GM18909 (cell line): ENCODE measurements at regions not wholly inside any gene's neighbourhood (a gene's known extent, or its start where the extent isn't known, plus 50 kb on each side); places are given as distances from the start of the nearest gene placed in this dataset.
"Not testable (repeated sequence)": the region's sequence is repeated elsewhere in the genome, so short reads cannot be mapped to it uniquely, and the experiment has no call there.

Experiments
- ATAC-seq: cut with Tn5 transposase; IDR thresholded peaks from one replicate; pipeline ENCODE4 v1.9.1; 2021; ENCODE audit warnings: mild to moderate bottlenecking; ENCODE audit not compliant: unreplicated experiment, poor library complexity

- ATAC-seq = no peak
These were observed 107.6 kb downstream of the KCNJ2 start for GRCh38 chr17:70276906-70277305.

- no peak for ATAC-seq
These were observed 109.6 kb downstream of the KCNJ2 start for GRCh38 chr17:70278844-70279462.

GRCh38 chr17:70286391-70286790 lies 117.1 kb downstream of the KCNJ2 start:
- no peak for ATAC-seq

DNA sequence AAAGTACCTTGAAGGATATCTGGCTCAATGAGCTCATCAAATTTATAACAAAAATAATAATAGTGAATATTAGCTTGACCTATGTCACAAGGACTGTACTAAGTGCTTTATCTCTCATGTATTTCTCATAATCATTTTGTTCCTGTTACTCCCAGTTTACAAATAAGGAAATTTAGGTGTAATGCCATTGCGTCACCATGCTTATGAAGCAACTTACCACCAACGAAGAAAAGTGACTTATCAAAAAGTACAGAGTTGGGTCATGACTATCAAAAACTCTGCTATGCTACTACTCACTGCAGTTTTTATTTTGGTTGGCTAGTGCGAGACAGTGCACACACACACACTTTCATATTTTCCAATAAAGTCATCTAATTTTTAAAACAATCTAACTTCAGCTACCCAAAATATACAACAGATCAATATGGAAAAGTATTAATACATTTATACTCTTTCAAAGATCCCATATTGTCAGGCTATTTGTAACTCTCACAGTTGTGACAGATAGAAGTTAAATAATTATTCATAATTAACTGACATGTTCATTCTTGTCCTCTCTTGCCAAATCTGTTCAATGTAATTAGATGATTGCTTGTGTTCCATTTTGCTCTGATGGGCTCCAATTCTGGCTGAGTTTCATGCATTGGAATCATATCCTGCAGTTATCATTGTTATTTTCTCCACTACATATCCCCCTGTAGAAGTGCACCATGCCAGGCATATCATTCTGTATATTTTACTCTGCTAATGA lies 119.4 kb downstream of the KCNJ2 start:
- no peak for ATAC-seq

GRCh38 chr17:70290770-70291169 lies 121.4 kb downstream of the KCNJ2 start:
- no peak for ATAC-seq

DNA sequence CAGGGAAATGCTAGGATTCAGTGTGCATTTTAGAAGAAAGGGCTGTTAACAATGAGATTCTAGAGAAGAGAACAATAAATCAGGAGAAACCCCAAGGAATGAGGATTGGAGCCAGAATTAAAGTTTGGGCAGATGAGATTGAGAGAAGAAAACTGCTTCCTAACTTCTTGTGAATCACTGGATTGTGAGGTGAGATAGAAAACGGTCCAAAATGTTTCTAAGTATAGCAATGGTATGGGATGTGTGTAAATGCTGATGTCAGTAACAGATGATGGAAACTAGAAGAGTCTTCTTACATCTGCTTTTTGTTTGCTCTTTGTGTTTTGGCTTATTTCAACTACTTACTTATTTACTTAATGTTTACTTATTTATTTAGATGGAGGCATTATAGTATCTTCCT lies 123.0 kb downstream of the KCNJ2 start:
- ATAC-seq = no peak

DNA sequence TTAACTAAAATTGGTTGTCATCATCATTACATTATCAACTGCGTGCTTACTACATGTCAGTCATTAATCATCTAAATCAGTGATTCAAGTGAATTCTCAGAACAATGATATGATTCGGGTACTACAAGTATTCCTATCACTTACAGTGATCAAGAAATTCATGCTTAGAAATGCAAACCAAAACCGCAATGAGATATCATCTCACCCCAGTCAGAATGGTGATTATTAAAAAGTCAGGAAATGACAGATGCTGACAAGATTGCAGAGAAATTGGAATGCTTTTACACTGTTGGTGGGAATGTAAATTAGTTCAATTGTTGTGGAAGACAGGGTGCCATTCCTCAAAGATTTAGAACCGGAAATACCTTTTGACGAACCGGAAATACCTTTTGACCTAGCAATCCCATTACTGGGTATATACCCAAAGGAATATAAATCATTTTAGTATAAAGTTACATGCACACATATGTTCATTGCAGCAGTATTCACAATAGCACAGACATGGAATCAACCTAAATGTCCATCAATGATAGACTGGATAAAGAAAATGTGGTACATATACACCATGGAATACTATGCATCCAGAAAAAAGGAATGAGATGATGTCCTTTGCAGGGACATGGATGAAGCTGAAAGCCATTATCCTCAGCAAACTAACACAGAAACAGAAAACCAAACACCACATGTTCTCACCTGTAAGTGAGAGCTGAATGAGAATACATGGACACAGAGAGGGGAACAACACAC lies 124.4 kb downstream of the KCNJ2 start:
- ATAC-seq = not testable (repeated sequence)

- ATAC-seq = no peak
These were observed 126.0 kb downstream of the KCNJ2 start for GRCh38 chr17:70295329-70295728.

DNA sequence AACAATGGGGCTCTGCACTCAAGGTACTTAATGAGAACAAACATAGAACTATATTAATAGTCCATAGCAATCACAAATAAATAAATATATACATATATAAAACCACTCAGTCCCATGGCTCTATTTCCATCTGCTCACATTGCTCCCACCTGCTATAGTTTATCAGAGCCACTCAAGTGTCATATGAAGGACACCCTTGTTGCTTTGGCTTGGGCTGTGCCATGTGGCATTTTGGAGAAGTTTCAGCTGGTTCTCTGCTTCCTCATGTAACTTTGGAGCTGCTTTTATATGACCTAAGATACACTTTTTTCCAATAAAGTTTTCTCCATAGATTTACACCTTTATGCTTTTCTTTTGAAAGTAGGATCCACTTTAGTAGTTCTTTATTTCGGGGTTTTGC lies 126.4 kb downstream of the KCNJ2 start:
- ATAC-seq = no peak

GRCh38 chr17:70296456-70296855 lies 127.1 kb downstream of the KCNJ2 start:
- no peak for ATAC-seq

GRCh38 chr17:70297397-70297796 lies 128.1 kb downstream of the KCNJ2 start:
- no peak for ATAC-seq

DNA sequence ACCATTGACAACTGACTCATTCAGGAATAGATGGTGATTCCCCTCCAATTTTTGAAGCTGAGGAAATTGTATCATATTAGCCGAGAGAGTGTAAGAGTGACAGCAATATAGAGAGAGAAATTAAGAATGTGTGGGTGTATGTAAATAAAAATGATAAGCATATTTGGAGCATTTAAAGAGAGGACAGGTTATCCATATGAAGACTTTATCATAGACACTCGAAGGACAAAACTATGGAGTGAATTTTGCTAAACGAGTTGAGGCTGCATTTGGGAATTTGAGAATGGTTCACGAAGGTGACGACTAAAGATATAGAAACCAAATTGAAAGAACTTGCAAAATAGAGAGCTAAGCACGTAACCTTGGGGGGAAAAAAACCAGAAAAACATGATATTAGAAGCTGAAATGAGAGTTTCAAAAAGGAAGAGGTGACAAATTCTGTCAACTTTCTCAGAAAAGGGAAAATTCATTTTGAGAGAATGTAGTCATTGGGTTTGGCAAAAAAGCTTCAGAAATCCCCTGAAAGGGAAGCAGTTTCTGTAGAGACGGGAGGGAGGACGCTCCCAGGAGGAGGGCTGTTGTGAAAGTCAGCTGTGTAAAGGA lies 129.7 kb downstream of the KCNJ2 start:
- ATAC-seq = no peak

GRCh38 chr17:70307430-70308225 lies 138.3 kb downstream of the KCNJ2 start:
- ATAC-seq = no peak

- ATAC-seq = no peak
These were observed 139.3 kb downstream of the KCNJ2 start for GRCh38 chr17:70308618-70309017.

- no peak for ATAC-seq
These were observed 140.9 kb downstream of the KCNJ2 start for GRCh38 chr17:70310221-70310672.

GRCh38 chr17:70313086-70313852 lies 143.9 kb downstream of the KCNJ2 start:
- no peak for ATAC-seq

- ATAC-seq = no peak
These were observed 144.8 kb downstream of the KCNJ2 start for GRCh38 chr17:70314096-70314495.

GRCh38 chr17:70314506-70314905 lies 145.2 kb downstream of the KCNJ2 start:
- no peak for ATAC-seq

DNA sequence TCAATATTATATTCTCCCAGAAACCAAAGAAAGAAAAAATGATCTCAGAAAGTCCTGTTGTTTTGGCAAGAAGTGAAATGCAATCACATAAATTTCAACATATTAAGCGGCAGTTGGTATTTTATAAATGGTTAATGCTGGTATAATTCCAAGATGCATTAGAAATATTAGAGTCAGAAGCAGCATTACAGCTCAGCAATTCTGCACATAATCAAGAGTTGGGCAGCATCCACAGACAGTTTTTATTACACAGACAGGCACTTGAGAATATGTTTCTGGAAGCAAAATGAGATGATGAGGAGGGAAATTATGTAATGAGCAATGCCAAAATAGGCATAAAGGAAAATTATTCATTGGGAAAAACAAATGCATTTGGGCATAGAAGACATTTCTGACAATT lies 148.1 kb downstream of the KCNJ2 start:
- ATAC-seq = no peak
